ENCODE measurements at regions not wholly inside any gene's neighbourhood (a gene's known extent, or its start where the extent isn't known, plus 50 kb on each side); places are given as distances from the start of the nearest gene placed in this dataset.

- Mint-ChIP-seq H3K36me3 (peaks cover 0 to 27% (median 19%) of the 10 kb centered on the region in 5 donors), H3K4me1 (peaks cover 0 to 5% (median 0%) of the 10 kb centered on the region in 7 donors), H3K9me3 (peaks cover 0 to 68% (median 33%) of the 10 kb centered on the region in 11 donors), H3K4me3 (no peak overlapping the region), H3K27me3 (peaks cover 0 to 23% (median 0%) of the 10 kb centered on the region in 5 donors), H3K27ac (peak overlapping the region in 1 of 9 donors; percentile 28)
- intact Hi-C loops (cut with micrococcal nuclease), result no loop called here
- no peak for ATAC-seq
- no peak for DNase-seq
- ChIA-PET POLR2A (no interaction called here), CTCF (no interaction called here)
- Histone ChIP-seq H3K9me3 (ENCODE audit: control insufficient read depth in 2 of 3, low read length in 3 of 3) (peaks cover 0 to 13% (median 0%) of the 10 kb centered on the region in 3 experiments), H3K36me3 (ENCODE audit: control insufficient read depth in 2 of 3, insufficient read depth in 3 of 3, low read length in 3 of 3) (peaks cover 0 to under 1% (median 0%) of the 10 kb centered on the region in 3 experiments), H3K27ac (ENCODE audit: low read depth, low read length) (no peak overlapping the region), H3K4me1 (ENCODE audit: control insufficient read depth in 2 of 2, insufficient read depth in 2 of 2, low read length in 2 of 2) (no peaks in the 10 kb centered on the region), H3K4me3 (ENCODE audit: low read length) (no peak overlapping the region), H3K27me3 (ENCODE audit: control insufficient read depth in 2 of 2, insufficient read depth in 2 of 2, low read length in 2 of 2) (no peaks in the 10 kb centered on the region)
Observed at GRCh38 chr2:242019344-242019743, 149.8 kb downstream of the RTP5 start.

DNA sequence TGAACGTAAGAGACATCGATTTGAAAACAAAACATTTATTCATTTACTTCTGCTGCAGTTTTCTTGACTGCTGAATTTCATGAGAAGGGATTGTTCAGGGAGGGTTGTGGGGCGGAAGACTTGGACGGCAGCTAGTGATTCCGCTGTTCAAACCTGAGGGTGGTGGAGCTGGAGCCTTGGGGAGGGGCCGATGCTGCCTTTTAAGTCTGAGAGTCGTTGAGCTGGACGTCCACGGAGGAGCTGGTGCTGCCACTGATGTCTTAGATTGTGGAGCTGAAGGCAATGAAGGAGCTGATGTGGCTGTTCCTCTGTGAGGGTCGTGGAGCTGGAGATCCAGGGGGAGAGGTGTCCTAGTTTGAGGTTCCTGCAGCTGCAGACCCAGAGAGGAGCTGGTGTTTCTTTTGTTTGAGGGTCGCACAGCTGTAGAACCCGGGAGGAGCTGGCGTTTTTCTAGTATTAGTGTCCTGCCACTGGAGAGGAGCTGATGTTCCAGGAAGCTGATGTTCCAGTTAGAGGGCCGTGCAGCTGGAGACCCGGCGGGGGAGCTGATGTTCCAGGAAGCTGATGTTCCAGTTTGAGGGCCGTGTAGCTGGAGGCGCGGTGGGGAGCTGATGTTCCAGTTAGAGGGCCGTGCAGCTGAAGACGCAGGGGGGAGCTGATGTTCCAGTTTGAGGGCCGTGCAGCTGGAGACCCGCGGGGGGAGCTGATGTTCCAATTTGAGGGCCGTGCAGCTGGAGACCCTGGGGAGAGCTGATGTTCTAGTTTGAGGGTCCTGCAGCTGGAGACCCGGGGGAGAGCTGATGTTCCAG, 150.9 kb downstream of the RTP5 start:
- Mint-ChIP-seq H3K27ac (peak overlapping the region in 5 of 9 donors; percentile 36 to 74 (median 41)), H3K4me1 (peaks cover 0 to 14% (median 2%) of the 10 kb centered on the region in 7 donors), H3K36me3 (peaks cover 0 to 37% (median 30%) of the 10 kb centered on the region in 5 donors), H3K4me3 (peak overlapping the region in 1 of 10 donors; percentile 69), H3K27me3 (peaks cover 0 to 33% (median 6%) of the 10 kb centered on the region in 5 donors), H3K9me3 (peaks cover 0 to 78% (median 38%) of the 10 kb centered on the region in 11 donors)
- Histone ChIP-seq H3K27me3 (ENCODE audit: control insufficient read depth in 2 of 2, insufficient read depth in 2 of 2, low read length in 2 of 2) (no peaks in the 10 kb centered on the region), H3K36me3 (ENCODE audit: control insufficient read depth in 2 of 3, insufficient read depth in 3 of 3, low read length in 3 of 3) (peaks cover 0 to 9% (median 0%) of the 10 kb centered on the region in 3 experiments), H3K4me3 (ENCODE audit: low read length) (no peak overlapping the region), H3K9me3 (ENCODE audit: control insufficient read depth in 2 of 3, low read length in 3 of 3) (peaks cover 0 to 18% (median 0%) of the 10 kb centered on the region in 3 experiments), H3K27ac (ENCODE audit: low read depth, low read length) (no peak overlapping the region), H3K4me1 (ENCODE audit: control insufficient read depth in 2 of 2, insufficient read depth in 2 of 2, low read length in 2 of 2) (no peaks in the 10 kb centered on the region)
- CTCF ChIA-PET, result interaction anchor here (0.6 kb wide), 1 partner anchor 184 kb away, joined by 3 read pairs; no protein-coding TSS in a partner anchor
- DNase-seq (no peak), ATAC-seq (no peak)
- intact Hi-C loops (cut with micrococcal nuclease), result no loop called here
- POLR2A ChIA-PET, result interaction anchor here (1.0 kb wide), 1 partner anchor 20 kb away, joined by 3 read pairs; no protein-coding TSS in a partner anchor

GRCh38 chr2:242022550-242023290, 153.2 kb downstream of the RTP5 start:
- CTCF ChIA-PET, result interaction anchor here (0.6 to 1.2 kb wide), 2 partner anchors 36 to 70 kb away, joined by 4 to 7 read pairs; no protein-coding TSS in a partner anchor
- peaks cover 0 to 37% (median 6%) of the 10 kb centered on the region in 5 donors for H3K27me3 Mint-ChIP-seq
- peak in 1 of 9 donors; percentile 7 for DNase-seq
- peak overlapping the region in 1 of 9 donors; percentile 58 for H3K27ac Mint-ChIP-seq
- POLR2A ChIA-PET, result interaction anchor here (0.8 to 1.4 kb wide), 2 partner anchors 9 to 11 kb away, joined by 3 to 5 read pairs; no protein-coding TSS in a partner anchor
- Histone ChIP-seq H3K9me3 (ENCODE audit: control insufficient read depth in 2 of 3, low read length in 3 of 3) (peaks cover 0 to 18% (median 0%) of the 10 kb centered on the region in 3 experiments), H3K4me3 (ENCODE audit: low read length) (no peak overlapping the region), H3K27me3 (ENCODE audit: control insufficient read depth in 2 of 2, insufficient read depth in 2 of 2, low read length in 2 of 2) (no peaks in the 10 kb centered on the region), H3K4me1 (ENCODE audit: control insufficient read depth in 2 of 2, insufficient read depth in 2 of 2, low read length in 2 of 2) (no peaks in the 10 kb centered on the region), H3K27ac (ENCODE audit: low read depth, low read length) (no peak overlapping the region), H3K36me3 (ENCODE audit: control insufficient read depth in 2 of 3, insufficient read depth in 3 of 3, low read length in 3 of 3) (peaks cover 0 to 12% (median 0%) of the 10 kb centered on the region in 3 experiments)
- ATAC-seq, result no peak
- intact Hi-C loops (cut with micrococcal nuclease), result no loop called here
- peaks cover 0 to 53% (median 47%) of the 10 kb centered on the region in 5 donors for H3K36me3 Mint-ChIP-seq
- H3K9me3 Mint-ChIP-seq, result peaks cover 0 to 89% (median 42%) of the 10 kb centered on the region in 11 donors
- peaks cover 0 to 23% (median 8%) of the 10 kb centered on the region in 7 donors for H3K4me1 Mint-ChIP-seq
- peak overlapping the region in 1 of 10 donors; percentile 59 for H3K4me3 Mint-ChIP-seq

DNA sequence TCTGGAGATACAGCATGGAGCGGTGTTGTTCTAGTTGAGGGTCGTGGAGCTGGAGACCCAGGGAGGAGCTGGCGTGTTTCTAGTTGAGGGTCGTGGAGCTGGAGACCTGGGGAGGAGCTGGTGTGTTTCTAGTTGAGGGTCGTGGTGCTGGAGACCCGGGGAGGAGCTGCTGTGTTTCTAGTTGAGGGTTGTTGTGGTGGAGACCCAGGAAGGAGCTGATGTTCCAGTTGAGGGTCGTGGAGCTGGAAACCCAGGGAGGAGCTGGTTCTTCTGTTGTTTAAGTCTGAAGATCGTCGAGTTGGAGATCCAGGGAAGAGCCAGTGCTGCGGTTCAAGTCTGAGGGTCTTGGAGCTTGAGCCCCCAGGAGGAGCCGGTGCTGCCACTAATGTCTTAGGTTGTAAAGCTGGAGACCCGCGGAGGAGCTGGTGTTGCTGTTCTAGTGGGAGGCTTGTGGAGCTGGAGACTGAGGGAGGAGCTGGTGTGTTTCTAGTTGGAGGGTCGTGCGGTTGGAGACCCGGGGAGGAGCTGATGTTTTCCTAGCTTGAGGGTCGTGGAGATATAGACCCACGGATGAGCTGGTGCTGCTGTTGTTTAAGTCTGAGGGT, 155.3 kb downstream of the RTP5 start:
- Histone ChIP-seq H3K4me3 (ENCODE audit: low read length) (no peak overlapping the region), H3K27ac (ENCODE audit: low read depth, low read length) (no peak overlapping the region), H3K4me1 (ENCODE audit: control insufficient read depth in 2 of 2, insufficient read depth in 2 of 2, low read length in 2 of 2) (peaks cover 0 to 4% of the 10 kb centered on the region in 2 donors), H3K9me3 (ENCODE audit: control insufficient read depth in 2 of 3, low read length in 3 of 3) (peaks cover 0 to 23% (median 0%) of the 10 kb centered on the region in 3 experiments), H3K27me3 (ENCODE audit: control insufficient read depth in 2 of 2, insufficient read depth in 2 of 2, low read length in 2 of 2) (no peaks in the 10 kb centered on the region), H3K36me3 (ENCODE audit: control insufficient read depth in 2 of 3, insufficient read depth in 3 of 3, low read length in 3 of 3) (peaks cover 0 to 29% (median 0%) of the 10 kb centered on the region in 3 experiments)
- Mint-ChIP-seq H3K27ac (peak overlapping the region in 3 of 9 donors; percentile 9 to 70 (median 65)), H3K4me1 (peaks cover 4 to 40% (median 28%) of the 10 kb centered on the region in 7 donors), H3K4me3 (no peak overlapping the region), H3K27me3 (peaks cover 0 to 38% (median 6%) of the 10 kb centered on the region in 5 donors), H3K9me3 (peaks cover 0 to 91% (median 38%) of the 10 kb centered on the region in 11 donors), H3K36me3 (peaks cover 0 to 74% (median 65%) of the 10 kb centered on the region in 5 donors)
- intact Hi-C loops (cut with micrococcal nuclease), result no loop called here
- DNase-seq (peak in 1 of 9 donors; percentile 1), ATAC-seq (no peak)
- ChIA-PET POLR2A (interaction anchor here (1.7 kb wide), 1 partner anchor 8 kb away, joined by 4 read pairs; no protein-coding TSS in a partner anchor), CTCF (interaction anchor here (1.2 kb wide), 1 partner anchor 19 kb away, joined by 4 read pairs; no protein-coding TSS in a partner anchor)

DNA sequence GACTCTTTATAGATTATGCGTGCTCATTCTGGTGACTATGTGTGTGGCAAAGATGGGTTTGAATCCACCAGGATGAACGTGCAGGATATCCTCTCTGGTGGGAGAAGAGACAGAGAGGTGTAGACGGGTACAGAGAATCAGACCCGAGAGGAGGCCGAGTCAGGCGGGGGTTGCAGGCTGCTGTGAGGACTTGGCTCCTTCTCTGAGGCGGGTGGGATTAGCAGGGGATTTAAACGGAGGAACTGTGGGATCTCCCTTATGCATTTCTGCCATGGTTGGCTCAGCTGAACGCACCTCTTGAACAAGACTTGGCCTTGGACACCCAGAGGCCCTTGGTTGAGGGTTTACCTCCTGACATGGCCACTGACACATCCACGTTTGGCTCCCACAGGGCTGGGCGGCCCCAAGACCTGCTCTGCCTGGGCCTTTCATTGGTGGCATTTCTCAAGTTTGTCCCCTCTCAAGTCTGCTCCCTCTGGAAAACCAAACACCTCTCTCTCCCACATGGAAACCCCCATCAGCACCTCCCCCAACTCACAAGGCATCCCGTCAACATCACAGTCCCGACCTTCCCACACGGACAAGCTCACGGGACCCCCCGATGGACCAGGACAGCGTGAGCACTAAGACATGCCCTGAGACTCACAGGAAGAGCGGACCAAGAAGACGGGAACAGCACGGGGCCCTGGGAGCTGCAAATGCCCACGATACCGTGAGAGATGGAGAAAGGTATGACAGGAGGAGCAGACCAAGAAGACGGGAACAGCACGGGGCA, 158.3 kb downstream of the RTP5 start:
- ATAC-seq (no peak), DNase-seq (peak in 1 of 9 donors; percentile 10)
- Histone ChIP-seq H3K4me3 (ENCODE audit: low read length) (no peak overlapping the region), H3K27ac (ENCODE audit: low read depth, low read length) (no peak overlapping the region), H3K27me3 (ENCODE audit: control insufficient read depth in 2 of 2, insufficient read depth in 2 of 2, low read length in 2 of 2) (peaks cover 0 to 4% of the 10 kb centered on the region in 2 donors), H3K36me3 (ENCODE audit: control insufficient read depth in 2 of 3, insufficient read depth in 3 of 3, low read length in 3 of 3) (peaks cover 0 to 29% (median 0%) of the 10 kb centered on the region in 3 experiments), H3K4me1 (ENCODE audit: control insufficient read depth in 2 of 2, insufficient read depth in 2 of 2, low read length in 2 of 2) (peaks cover 21% of the 10 kb centered on the region in 2 donors), H3K9me3 (ENCODE audit: control insufficient read depth in 2 of 3, low read length in 3 of 3) (peaks cover 0 to 10% (median 0%) of the 10 kb centered on the region in 3 experiments)
- H3K36me3 Mint-ChIP-seq, result peaks cover 0 to 79% (median 68%) of the 10 kb centered on the region in 5 donors
- H3K27me3 Mint-ChIP-seq, result peaks cover 0 to 48% (median 6%) of the 10 kb centered on the region in 5 donors
- H3K27ac Mint-ChIP-seq, result peak overlapping the region in 1 of 9 donors; percentile 21
- H3K4me3 Mint-ChIP-seq, result peak overlapping the region in 5 of 10 donors; percentile 16 to 91 (median 74)
- H3K9me3 Mint-ChIP-seq, result peaks cover 0 to 81% (median 26%) of the 10 kb centered on the region in 11 donors
- peaks cover 18 to 68% (median 58%) of the 10 kb centered on the region in 7 donors for H3K4me1 Mint-ChIP-seq
- intact Hi-C loops (cut with micrococcal nuclease), result no loop called here
- ChIA-PET POLR2A (no interaction called here), CTCF (no interaction called here)
